ENCODE measurements at regions not wholly inside any gene's neighbourhood (a gene's known extent, or its start where the extent isn't known, plus 50 kb on each side); places are given as distances from the start of the nearest gene placed in this dataset.

DNA sequence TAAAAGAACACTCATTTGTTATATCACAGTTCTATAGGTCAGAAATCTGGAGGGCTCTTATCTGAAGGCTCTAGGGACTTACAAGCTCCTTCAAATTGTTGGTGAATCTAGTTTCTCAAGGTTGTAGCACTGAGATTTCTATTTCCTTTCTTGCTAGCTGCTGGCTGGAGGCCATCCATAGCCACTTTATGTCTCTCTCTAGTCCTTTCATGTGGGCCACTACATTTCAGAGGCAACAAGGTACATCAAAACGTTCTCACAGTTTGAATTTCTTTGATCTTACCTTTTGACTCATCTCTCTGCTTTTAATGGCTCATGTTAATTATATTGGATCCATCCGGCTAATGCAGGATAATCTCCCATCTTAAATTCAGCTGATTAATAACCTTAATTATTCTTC, 286.8 kb downstream of the DIO2 start:
- no peaks in the 10 kb centered on the region for H3K36me3 ChIP-seq (ENCODE audit: control insufficient read depth, insufficient read depth, low read length)
- no peak overlapping the region for H3K9ac ChIP-seq (ENCODE audit: insufficient read depth, low read length)
- H3K4me3 ChIP-seq (replicated peaks in 1 of 4; ENCODE audit: control extremely low read depth in 1 of 4, insufficient read depth in 1 of 4, low read depth in 3 of 4, low read length in 4 of 4): no peak overlapping the region
- TF ChIP-seq, protein P1, sequence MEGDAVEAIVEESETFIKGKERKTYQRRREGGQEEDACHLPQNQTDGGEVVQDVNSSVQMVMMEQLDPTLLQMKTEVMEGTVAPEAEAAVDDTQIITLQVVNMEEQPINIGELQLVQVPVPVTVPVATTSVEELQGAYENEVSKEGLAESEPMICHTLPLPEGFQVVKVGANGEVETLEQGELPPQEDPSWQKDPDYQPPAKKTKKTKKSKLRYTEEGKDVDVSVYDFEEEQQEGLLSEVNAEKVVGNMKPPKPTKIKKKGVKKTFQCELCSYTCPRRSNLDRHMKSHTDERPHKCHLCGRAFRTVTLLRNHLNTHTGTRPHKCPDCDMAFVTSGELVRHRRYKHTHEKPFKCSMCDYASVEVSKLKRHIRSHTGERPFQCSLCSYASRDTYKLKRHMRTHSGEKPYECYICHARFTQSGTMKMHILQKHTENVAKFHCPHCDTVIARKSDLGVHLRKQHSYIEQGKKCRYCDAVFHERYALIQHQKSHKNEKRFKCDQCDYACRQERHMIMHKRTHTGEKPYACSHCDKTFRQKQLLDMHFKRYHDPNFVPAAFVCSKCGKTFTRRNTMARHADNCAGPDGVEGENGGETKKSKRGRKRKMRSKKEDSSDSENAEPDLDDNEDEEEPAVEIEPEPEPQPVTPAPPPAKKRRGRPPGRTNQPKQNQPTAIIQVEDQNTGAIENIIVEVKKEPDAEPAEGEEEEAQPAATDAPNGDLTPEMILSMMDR (conservative IDR thresholded peaks at IDR 0.05 in 1 of 2, IDR thresholded peaks at IDR 0.05 in 1 of 2; ENCODE audit: low read depth in 1 of 2, low read length in 2 of 2): no peak
- no peak for TF ChIP-seq EZH2 (IDR thresholded peaks at IDR 0.05; ENCODE audit: low read length, missing control alignments)
- H3K27me3 ChIP-seq (ENCODE audit: control insufficient read depth, insufficient read depth, low read length): no peaks in the 10 kb centered on the region
- no peaks in the 10 kb centered on the region for H3K9me3 ChIP-seq (ENCODE audit: control insufficient read depth, insufficient read depth, low read depth, low read length)
- DNase-seq (ENCODE audit: low read depth in 2 of 2): no peak
- H4K20me1 ChIP-seq (ENCODE audit: control insufficient read depth, extremely low read depth, insufficient read depth, low read length): no peaks in the 10 kb centered on the region
- no peaks in the 10 kb centered on the region for H3K79me2 ChIP-seq (ENCODE audit: control insufficient read depth, insufficient read depth, low read length)
- no peak overlapping the region for H3K27ac ChIP-seq (ENCODE audit: insufficient read depth, low read length)
- no peaks in the 10 kb centered on the region for H3K4me1 ChIP-seq (ENCODE audit: control insufficient read depth, extremely low read depth, insufficient read depth, low read length)
- no peak overlapping the region for H3K4me2 ChIP-seq (ENCODE audit: extremely low read depth, insufficient read depth, low read length)
- H2AFZ ChIP-seq (ENCODE audit: low read length): no peak overlapping the region

DNA sequence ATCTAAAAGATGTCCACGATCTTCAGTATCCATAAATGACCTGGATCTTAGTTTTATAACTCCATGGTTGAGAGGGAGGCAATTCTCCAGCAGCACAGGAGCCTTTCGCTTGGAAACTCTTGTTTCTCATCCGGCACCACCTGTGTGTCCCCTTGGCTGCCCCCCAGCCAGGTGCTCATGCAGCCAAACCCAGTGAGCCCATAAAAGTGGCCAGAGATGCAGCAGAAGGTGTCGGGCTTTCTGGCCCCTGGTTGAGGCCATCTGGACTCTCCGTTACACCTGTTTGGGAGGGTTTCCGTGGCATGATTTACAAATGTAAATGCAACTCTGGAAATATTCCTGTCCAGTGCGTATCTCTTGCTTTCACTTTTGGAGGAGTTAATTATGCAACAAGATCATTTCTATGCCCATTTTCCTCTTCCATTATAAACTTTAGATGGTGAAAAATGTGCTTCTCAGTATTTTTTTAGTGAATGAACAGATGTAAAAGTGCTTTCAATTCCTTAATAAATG, 291.1 kb downstream of the DIO2 start:
- no peaks in the 10 kb centered on the region for H3K4me1 ChIP-seq (ENCODE audit: control insufficient read depth, extremely low read depth, insufficient read depth, low read length)
- no peak overlapping the region for H3K4me3 ChIP-seq (replicated peaks in 1 of 4; ENCODE audit: control extremely low read depth in 1 of 4, insufficient read depth in 1 of 4, low read depth in 3 of 4, low read length in 4 of 4)
- H3K9ac ChIP-seq (ENCODE audit: insufficient read depth, low read length): no peak overlapping the region
- no peak for DNase-seq (ENCODE audit: low read depth in 2 of 2)
- H3K9me3 ChIP-seq (ENCODE audit: control insufficient read depth, insufficient read depth, low read depth, low read length): no peaks in the 10 kb centered on the region
- no peaks in the 10 kb centered on the region for H4K20me1 ChIP-seq (ENCODE audit: control insufficient read depth, extremely low read depth, insufficient read depth, low read length)
- H3K36me3 ChIP-seq (ENCODE audit: control insufficient read depth, insufficient read depth, low read length): no peaks in the 10 kb centered on the region
- no peak overlapping the region for H2AFZ ChIP-seq (ENCODE audit: low read length)
- no peak overlapping the region for H3K27ac ChIP-seq (ENCODE audit: insufficient read depth, low read length)
- H3K4me2 ChIP-seq (ENCODE audit: extremely low read depth, insufficient read depth, low read length): no peak overlapping the region
- no peak for TF ChIP-seq EZH2 (IDR thresholded peaks at IDR 0.05; ENCODE audit: low read length, missing control alignments)
- TF ChIP-seq, protein P1 (conservative IDR thresholded peaks at IDR 0.05 in 1 of 2, IDR thresholded peaks at IDR 0.05 in 1 of 2; ENCODE audit: low read depth in 1 of 2, low read length in 2 of 2): no peak
- H3K27me3 ChIP-seq (ENCODE audit: control insufficient read depth, insufficient read depth, low read length): no peaks in the 10 kb centered on the region
- H3K79me2 ChIP-seq (ENCODE audit: control insufficient read depth, insufficient read depth, low read length): no peaks in the 10 kb centered on the region

Data from fibroblast of lung (primary cell).